A549 (cell line): ENCODE measurements at regions not wholly inside any gene's neighbourhood (a gene's known extent, or its start where the extent isn't known, plus 50 kb on each side); places are given as distances from the start of the nearest gene placed in this dataset.

ENCODE experiments used
- EHMT2 ChIP-seq: fragments of 200-600 bp; sonication (generic); IDR thresholded peaks from 2 replicates; pipeline ENCODE4 v1.6.1; 2016; ENCODE audit warnings: antibody characterized with exemption, low read depth, mild to moderate bottlenecking, moderate library complexity
- ELK1 ChIP-seq: fragments of 150-350 bp; IDR thresholded peaks from 2 replicates; pipeline ENCODE4 v1.6.1; 2014; ENCODE audit warnings: low read depth, mild to moderate bottlenecking, low read length
- HMGXB4 ChIP-seq: fragments of 250-450 bp; sonication (Bioruptor Pico); IDR thresholded peaks from 2 replicates; pipeline ENCODE4 v1.5.0; 2021; ENCODE audit warnings: mild to moderate bottlenecking, moderate library complexity, borderline replicate concordance
- HOXA7 ChIP-seq: fragments of 250-450 bp; sonication (Bioruptor Pico); IDR thresholded peaks from 2 replicates; pipeline ENCODE4 v1.5.0; 2020; ENCODE audit warnings: mild to moderate bottlenecking, moderate library complexity
- MAFK ChIP-seq: fragments of 450-650 bp; IDR thresholded peaks from 2 replicates; pipeline ENCODE4 v1.6.1; 2014; ENCODE audit not compliant: partially characterized antibody
- PHF8 ChIP-seq: fragments of 200-600 bp; sonication (generic); IDR thresholded peaks from 2 replicates; pipeline ENCODE4 v1.6.1; 2016; ENCODE audit warnings: low read depth, mild to moderate bottlenecking, antibody characterized with exemption, moderate library complexity, borderline replicate concordance
- POLR2A ChIP-seq: IDR thresholded peaks from 2 replicates; pipeline ENCODE4 v1.6.1; 2012; ENCODE audit warnings: mild to moderate bottlenecking, low read length
- ZSCAN20 ChIP-seq: fragments of 250-450 bp; sonication (Bioruptor Pico); IDR thresholded peaks from 2 replicates; pipeline ENCODE4 v1.8.0; 2022; ENCODE audit warnings: mild to moderate bottlenecking, moderate library complexity
- TF ChIP-seq, protein P1 (sequence below): fragments of >200 bp; sonication (Bioruptor Twin); formaldehyde crosslinking; IDR thresholded peaks from 3 replicates; pipeline ENCODE4 v1.5.1; 2016

- TF ChIP-seq HOXA7 (CRISPR knock-in tag) (no peak), MAFK (no peak), POLR2A (no peak), ZSCAN20 (CRISPR knock-in tag) (no peak), ELK1 (no peak), EHMT2 (no peak), PHF8 (no peak), HMGXB4 (CRISPR knock-in tag) (no peak)
- TF ChIP-seq, protein P1, sequence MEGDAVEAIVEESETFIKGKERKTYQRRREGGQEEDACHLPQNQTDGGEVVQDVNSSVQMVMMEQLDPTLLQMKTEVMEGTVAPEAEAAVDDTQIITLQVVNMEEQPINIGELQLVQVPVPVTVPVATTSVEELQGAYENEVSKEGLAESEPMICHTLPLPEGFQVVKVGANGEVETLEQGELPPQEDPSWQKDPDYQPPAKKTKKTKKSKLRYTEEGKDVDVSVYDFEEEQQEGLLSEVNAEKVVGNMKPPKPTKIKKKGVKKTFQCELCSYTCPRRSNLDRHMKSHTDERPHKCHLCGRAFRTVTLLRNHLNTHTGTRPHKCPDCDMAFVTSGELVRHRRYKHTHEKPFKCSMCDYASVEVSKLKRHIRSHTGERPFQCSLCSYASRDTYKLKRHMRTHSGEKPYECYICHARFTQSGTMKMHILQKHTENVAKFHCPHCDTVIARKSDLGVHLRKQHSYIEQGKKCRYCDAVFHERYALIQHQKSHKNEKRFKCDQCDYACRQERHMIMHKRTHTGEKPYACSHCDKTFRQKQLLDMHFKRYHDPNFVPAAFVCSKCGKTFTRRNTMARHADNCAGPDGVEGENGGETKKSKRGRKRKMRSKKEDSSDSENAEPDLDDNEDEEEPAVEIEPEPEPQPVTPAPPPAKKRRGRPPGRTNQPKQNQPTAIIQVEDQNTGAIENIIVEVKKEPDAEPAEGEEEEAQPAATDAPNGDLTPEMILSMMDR: no peak
Measured at GRCh38 chr5:133753856-133754255, 141.5 kb upstream of the FSTL4 start.
